ENCODE measurements at regions not wholly inside any gene's neighbourhood (a gene's known extent, or its start where the extent isn't known, plus 50 kb on each side); places are given as distances from the start of the nearest gene placed in this dataset. TPM values are rescaled to one million over a fixed set of nuclear protein-coding genes. Genes with fewer than 3 reads are reported as not detected.

DNA sequence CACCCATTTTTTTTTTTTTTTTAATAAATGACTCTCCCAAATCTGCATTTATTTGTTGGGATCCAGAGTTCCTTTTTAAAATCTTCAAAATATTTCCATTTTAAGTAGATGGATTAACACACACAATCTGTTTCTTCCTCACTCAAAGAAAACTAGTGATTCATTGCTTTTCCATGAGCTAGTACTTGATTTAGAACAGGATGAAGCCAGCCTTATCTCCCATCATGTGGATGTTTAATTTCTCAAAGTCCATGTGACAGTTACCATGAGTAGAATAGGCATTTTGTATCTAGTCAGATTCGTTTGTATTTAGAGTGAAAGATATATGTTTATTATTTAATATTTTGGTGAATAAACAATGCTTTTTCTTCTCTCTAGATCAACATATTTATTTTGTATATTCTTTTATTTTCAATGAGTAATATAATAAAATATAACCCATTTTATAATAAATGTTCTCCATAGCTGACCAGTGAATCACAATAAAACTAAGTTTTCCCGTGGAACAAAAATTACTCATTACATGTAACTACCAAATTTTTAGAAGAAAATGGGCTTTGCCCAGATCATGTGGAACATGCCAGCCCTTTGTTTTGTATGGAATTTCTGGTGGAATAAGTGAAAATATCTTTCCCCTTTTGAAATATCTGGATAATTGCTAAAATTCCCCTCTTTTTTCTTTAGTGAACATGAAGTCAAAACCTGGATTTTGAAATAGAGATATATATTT lies 54.9 kb upstream of the RPS23 start:
- no peak for DNase-seq (ENCODE audit: low spot score)
- intact Hi-C loops (cut with DNase I) = loop anchor here (10.0 kb wide), 1 partner anchor 1072 kb away; no protein-coding TSS in a partner anchor

DNA sequence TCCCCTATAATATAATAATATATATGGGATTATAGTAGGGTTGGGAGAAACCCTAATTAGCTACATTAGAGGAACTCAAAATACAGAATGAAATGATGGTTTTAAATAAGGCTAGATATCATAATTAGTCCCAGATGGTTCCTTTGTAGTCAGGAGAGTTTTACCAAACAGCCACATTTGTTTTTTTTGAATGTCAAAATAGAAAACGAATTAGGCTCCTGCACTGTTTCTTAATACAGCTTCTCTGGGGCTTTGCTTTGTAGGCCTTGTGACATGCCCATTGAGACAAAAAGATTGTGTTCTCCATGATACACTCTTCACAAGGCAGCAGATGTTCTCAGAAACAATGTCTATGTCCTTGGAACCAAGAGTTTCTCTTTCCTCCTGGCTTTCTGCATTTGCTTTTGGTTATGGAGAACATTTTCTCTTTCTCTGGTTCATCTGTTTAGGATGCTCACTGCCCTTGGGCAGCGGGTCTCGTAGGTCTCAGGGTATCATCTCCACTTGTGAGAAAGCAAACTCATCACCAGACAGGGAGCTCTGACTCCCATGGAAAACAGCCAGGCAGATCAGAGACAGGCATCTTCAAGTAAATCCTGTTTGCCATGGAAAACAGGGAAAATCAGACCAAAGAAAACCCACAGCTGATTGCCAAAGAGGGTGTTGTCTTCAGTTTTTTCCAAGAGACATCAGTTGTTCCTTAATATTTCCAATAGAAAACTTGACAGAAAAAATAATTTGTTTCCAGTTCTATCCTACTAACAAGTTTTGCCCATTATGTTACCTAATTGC lies 54.1 kb upstream of the RPS23 start:
- intact Hi-C loops (cut with DNase I) = loop anchor here (10.0 kb wide), 1 partner anchor 1073 kb away; no protein-coding TSS in a partner anchor
- no peak for DNase-seq (ENCODE audit: low spot score)

DNA sequence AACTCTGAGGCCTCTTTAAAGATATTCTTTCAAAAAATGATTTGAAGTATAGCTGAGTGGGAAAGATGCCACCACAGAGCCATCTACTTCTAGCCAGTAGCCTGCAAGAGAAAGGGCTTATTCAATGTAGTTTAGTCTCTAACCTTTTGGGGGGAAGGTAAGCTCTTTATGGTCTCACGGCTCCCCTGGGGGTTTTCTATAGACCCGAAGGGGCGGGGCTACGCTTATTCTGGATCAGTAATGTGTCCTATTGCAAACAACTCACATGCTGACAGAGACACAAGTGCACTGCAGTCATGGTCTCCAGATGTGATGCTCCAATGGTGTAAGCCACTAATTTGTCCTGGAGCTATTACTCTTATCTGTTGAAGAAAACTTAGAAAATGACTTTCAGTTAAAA lies 53.4 kb upstream of the RPS23 start:
- DNase-seq (ENCODE audit: low spot score) = no peak
- intact Hi-C loops (cut with DNase I) = loop anchor here (10.0 kb wide), 1 partner anchor 1073 kb away; no protein-coding TSS in a partner anchor

DNA sequence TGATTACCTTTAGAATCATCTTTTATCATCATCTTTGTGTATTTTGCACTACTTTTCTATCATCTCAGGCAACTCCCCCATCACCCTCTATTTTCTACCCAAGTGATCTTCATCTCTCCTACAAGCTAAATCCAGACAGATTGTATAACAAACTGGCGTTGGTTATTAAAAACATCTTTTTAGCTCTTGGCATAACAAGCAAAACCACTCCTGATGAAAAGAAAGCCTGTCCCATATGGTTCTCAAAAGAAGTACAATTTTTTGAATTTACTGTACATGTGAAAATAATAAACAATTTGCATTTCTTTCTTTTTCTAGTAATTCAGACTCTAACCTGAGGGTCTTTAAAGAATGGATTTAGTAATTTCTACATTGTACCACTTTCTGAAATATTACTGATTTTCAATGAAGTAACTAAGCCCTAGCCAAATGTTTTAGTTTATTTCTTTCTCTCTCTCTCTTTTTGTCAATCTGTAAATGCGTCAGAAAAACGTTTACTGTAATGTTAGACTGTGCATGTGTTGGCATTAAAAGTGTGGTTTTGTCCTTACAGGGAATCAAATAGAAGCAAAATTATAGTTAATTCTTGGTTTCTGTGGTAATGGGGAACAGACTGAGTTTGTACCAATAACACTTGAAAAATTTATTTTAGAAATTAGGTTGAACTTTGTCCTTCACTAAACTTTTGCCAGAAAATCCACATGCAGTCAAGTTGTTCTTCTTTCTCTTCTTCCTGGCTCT lies 52.5 kb upstream of the RPS23 start:
- no peak for DNase-seq (ENCODE audit: low spot score)
- intact Hi-C loops (cut with DNase I) = loop anchor here (10.0 kb wide), 1 partner anchor 1074 kb away; no protein-coding TSS in a partner anchor

DNA sequence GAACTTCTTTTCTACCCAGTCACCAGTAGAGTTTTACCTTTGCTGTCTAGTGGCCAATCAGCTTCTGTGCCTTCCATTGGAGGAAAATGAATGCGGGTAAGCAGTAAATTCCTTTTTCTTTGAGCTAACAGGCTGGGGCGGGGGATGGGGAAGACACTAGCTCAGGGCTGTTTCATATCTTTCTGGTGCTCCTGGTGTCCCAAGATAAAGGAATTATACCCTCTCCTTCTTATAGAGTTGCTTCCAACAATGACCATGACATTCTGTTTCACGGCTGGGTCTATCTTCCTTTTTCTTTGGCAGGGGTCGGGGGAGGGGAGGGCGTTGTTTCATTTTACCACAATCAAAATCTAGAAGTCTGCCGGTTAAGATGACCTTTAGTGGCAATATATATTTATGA lies 51.2 kb upstream of the RPS23 start:
- DNase-seq (ENCODE audit: low spot score) = no peak
- intact Hi-C loops (cut with DNase I) = no loop called here

Small RNA genes lying in the stretch of these regions (microRNA-seq; reads per million reads assigned to microRNA genes)
- not detected for gene MIR3977
